ENCODE measurements at regions not wholly inside any gene's neighbourhood (a gene's known extent, or its start where the extent isn't known, plus 50 kb on each side); places are given as distances from the start of the nearest gene placed in this dataset.

DNA sequence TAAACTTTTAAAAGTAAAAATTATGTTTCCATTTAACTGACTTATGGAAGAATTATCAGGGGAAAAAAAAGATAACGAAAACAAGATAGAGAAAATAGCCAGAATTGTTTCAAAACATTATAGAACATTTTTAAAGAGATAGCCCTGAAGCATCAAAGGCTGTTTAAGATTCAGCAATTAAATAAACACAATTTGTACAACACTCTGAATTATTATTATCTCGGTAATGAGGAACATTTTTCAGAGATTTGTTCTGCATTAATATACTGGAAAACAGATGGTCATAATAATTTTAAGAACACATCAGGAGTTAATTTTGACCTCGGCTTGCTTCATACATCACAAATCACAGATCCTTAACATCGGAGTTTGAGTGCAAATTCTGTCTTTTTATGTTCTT lies 643.8 kb downstream of the SORCS1 start:
- no peak for DNase-seq (ENCODE audit: low spot score)

- DNase-seq (ENCODE audit: low spot score) = no peak
Observed at GRCh38 chr10:106519376-106520030, 645.0 kb downstream of the SORCS1 start.

DNA sequence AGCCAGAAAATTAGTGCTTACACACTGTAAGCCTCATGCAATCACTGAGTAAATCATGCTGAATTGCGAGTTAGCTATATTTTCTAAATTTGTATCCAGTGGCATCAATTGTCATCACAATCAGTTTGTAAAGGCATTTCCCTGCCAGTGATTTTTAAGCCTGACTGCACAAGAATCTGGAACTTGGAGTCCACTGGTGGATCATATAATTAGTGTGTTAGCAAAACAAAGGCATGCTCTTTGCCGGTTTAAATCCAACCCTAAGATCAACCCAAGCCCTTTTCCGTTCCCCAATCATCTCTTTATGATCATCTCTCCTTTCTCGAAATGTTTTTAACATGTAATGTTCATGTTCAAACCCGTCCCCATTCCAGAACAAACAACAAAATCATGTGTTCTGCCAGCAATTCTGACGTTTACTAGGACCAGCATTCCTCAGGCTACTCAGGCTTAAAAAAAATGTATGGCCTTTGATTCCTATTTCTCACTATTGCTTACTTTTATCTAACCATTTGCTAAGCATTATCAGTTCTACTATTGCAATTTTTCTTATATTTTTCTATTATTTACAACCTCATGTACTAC lies 649.2 kb downstream of the SORCS1 start:
- DNase-seq (ENCODE audit: low spot score) = no peak

DNA sequence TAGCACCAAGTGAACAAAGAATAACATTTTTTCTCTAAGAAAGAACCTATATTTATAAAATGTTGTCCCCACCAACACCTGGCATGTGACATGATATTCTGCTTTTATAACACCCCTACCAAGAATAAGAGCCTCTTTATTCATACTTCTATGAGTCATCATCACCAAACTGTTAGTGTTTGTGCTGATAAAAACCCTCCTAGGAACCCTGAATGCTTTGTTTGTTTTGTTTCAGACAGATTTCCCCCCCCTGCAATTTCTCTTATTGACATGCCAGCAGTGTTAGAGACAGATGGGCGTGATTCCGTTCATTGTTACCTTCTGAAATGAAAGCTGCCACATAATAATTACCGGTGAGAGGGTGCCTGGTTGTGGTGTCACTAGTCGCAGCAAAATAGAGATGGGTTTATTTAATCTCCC lies 651.1 kb downstream of the SORCS1 start:
- no peak for DNase-seq (ENCODE audit: low spot score)

- DNase-seq (ENCODE audit: low spot score) = no peak
Observed at GRCh38 chr10:106511917-106512316, 652.6 kb downstream of the SORCS1 start.

- no peak for DNase-seq (ENCODE audit: low spot score)
Observed at GRCh38 chr10:106508950-106509349, 655.6 kb downstream of the SORCS1 start.

GRCh38 chr10:106506526-106507283 lies 657.8 kb downstream of the SORCS1 start:
- no peak for DNase-seq (ENCODE audit: low spot score)

DNA sequence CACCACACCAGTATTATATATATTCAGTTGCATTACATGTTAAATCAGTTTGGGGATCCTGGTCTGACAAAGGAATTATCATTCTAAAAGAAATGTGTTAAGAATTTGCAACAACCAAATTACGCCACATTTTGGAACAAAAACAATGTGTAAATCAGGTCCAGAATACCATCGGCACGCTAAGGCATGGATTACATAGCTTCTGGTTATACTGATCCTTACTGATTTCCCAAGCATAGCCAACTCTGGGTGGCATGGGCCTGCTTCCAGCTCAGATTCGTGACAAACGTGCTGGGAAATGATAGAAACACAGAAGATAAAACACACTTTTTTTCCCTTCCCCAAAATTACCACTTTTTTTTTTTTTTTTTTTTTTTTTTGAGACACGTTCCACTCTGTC lies 660.0 kb downstream of the SORCS1 start:
- no peak for DNase-seq (ENCODE audit: low spot score)

- DNase-seq (ENCODE audit: low spot score) = no peak
Observed at GRCh38 chr10:106502641-106503040, 661.9 kb downstream of the SORCS1 start.

GRCh38 chr10:106500925-106501525 lies 663.5 kb downstream of the SORCS1 start:
- no peak for DNase-seq (ENCODE audit: low spot score)

GRCh38 chr10:106500041-106500924 lies 664.2 kb downstream of the SORCS1 start:
- DNase-seq (ENCODE audit: low spot score) = no peak

DNA sequence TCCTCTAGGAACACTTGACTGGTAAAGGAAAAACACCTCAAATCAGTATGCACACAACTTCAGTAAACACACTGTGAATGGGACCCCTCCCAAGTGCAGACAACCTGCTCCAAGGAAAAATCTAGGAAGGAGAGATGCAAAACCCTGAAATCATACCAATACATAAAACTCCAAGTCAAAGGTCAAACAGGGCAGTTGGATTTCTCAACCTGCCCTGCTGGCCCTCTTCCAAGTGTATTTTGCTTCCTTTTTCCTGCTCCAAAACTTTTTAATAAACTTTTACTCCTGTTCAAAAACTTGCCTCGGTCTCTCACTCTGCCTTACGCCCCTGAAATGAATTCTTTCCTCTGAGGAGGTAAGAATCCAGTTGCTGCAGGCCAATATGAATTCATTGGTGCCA lies 665.1 kb downstream of the SORCS1 start:
- no peak for DNase-seq (ENCODE audit: low spot score)

DNA sequence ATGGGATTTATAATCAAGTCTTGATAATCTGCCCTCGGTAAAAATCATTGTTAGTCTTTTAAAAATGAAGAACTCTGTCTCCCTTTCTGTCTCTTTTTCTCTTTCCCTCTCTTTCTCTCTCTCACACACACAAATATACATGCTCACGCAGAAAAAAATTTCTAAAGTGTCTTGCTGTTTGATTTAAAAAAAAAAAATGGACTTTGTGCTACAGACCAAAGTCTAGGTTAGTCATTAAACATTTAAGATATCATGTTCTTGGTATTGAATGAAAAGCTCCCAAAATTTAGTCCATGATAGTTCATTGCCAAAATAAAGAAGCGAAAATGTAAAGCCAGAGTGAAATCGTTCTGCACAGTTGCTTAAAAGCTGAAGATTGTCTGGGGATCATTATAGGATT lies 665.8 kb downstream of the SORCS1 start:
- DNase-seq (ENCODE audit: low spot score) = no peak

DNA sequence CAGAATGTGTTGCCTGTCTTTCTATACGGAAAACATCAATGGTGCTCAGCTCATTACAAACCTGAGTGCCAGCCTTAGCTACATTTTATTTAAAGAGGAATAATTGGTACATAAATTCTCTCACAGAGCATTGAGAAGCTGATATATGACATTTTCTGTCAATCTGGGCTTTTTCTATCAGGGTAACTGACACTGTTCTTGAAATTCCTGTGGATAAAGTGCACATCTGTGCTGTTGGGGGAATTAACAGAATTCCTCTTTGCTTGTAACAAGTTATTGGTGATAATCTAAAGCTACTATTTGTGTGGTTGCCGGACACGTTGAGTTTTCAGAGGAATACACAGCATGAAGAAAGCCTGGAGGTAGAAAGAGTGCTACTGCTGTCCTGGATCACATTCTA lies 668.6 kb downstream of the SORCS1 start:
- no peak for DNase-seq (ENCODE audit: low spot score)

- DNase-seq (ENCODE audit: low spot score) = no peak
Observed at GRCh38 chr10:106493751-106494150, 670.8 kb downstream of the SORCS1 start.

DNA sequence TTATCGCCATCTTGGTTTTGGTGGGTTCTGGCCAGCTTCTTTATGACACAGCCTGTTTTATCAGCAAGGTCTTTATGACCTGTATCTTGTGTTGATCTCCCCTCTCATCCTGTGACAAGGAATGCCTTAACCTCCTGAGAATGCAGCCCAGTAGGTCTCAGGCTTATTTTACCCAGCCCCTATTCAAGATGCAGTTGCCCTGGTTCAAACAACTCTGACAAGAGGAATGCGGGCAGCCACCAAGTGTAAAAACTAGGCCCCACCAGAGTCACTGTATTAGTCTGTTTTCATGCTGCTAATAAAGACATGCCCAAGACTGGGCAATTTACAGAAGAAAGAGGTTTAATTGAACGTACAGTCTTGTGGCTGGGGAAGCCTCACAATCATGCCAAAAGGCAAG lies 671.3 kb downstream of the SORCS1 start:
- DNase-seq (ENCODE audit: low spot score) = no peak

GRCh38 chr10:106487726-106488125 lies 676.8 kb downstream of the SORCS1 start:
- no peak for DNase-seq (ENCODE audit: low spot score)

DNA sequence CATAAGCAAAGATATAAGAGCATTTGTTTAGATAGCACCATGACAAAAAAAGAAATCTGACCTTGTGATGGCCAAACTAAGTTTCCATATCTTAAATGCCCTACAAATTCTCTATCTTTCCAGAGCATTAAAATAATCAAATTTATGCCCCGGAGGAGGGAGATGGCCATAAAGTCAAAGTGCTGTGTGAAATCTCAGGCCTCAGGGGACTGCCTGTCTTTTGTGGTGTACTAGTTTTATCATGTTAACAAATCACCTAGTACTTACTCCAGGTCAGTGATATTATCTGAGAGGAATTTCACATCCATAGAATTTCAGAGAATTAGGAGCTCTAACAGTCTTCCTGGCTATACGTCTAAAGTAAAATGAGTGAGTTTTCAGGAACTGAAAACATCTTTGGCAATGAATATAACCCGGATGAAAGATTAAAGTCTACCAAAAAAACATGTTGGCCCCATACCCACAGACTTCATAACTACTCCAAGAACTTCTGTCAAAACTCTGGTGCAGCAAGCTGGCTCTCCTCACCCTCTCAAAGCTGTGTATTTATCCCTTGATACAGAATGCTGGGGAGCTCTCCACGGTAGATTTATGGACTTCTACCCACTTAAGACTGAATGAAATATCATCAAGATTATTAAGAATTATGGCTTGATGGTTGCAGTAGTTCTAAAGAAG lies 682.8 kb downstream of the SORCS1 start:
- DNase-seq (ENCODE audit: low spot score) = no peak

DNA sequence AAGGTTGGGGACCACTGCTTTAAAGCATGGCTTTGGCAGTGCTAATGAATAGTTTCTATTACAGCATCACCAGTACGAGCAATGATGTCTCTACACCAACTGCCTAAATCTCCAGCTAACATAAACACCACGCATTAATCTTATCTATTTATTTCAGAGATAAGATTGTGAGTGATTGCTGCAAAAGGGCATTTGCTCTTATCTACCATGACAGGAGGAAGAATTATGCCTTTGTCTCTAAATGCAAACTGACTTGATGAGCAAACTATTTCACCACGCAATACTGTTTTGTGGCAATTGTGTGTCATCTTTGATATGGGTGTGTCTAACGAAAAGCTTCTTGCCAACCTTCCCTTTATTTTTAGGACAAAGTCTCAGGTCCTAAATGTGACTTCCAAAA lies 684.9 kb downstream of the SORCS1 start:
- no peak for DNase-seq (ENCODE audit: low spot score)

DNA sequence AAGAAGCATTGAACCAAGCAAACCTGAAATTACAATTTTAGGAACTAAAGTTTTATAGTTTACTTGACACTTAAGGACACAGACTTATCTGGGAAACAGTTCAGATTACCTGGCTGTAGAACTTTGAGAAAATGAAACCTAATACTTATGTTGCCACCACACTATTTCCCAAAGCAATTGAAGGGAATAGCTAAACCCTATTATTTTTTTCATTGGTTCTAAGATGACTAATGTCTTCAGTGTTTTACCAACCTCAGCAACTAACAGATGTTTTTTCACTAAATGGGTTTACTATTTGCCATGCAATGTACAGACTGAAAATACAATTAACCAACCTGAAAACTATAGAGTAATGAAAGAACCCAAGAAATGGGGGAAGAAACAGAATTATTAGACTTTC lies 689.6 kb downstream of the SORCS1 start:
- no peak for DNase-seq (ENCODE audit: low spot score)

DNA sequence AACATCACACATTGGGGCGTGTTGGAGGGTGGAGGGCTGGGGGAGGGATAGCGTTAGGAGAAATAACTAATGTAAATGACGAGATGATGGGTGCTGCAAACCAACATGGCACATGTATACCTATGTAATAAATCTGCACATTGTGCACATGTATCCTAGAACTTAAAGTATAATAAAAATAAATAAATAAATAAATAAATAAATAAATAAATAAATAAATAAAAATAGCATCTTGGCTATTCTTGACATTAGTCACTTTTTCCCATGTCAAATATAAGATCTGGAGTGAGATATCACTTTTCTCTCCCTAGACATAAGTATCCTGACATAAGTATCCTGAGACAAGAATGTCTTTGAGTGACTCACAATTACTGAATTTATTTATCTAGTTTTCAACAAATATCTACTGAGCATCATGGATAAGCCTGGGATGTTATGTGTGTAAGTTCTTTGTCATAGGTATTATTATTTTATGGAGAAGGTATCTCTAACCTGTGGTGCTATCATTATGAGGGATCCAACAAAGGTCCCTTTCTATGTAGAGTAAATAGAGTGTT lies 691.3 kb downstream of the SORCS1 start:
- DNase-seq (ENCODE audit: low spot score) = no peak

Data from ureter (tissue), 1 donor.